GM12874 (cell line): ENCODE measurements at regions not wholly inside any gene's neighbourhood (a gene's known extent, or its start where the extent isn't known, plus 50 kb on each side); places are given as distances from the start of the nearest gene placed in this dataset.

Experiments used
- CTCF ChIP-seq: IDR thresholded peaks from 2 replicates; pipeline ENCODE4 v1.5.1; 2011; ENCODE audit warnings: low read depth, mild to moderate bottlenecking, control low read depth, low read length, moderate library complexity; ENCODE audit not compliant: insufficient read depth

GRCh38 chr11:90737444-90738050, 514.7 kb upstream of the CHORDC1 start:
- no peak for TF ChIP-seq CTCF

- no peak for TF ChIP-seq CTCF
Observed at GRCh38 chr11:90732486-90732885, 509.6 kb upstream of the CHORDC1 start.

GRCh38 chr11:90723475-90723874, 500.6 kb upstream of the CHORDC1 start:
- no peak for TF ChIP-seq CTCF

- TF ChIP-seq CTCF, result no peak
Observed at GRCh38 chr11:90722552-90723190, 499.8 kb upstream of the CHORDC1 start.

- no peak for TF ChIP-seq CTCF
Observed at GRCh38 chr11:90717522-90717921, 494.7 kb upstream of the CHORDC1 start.

GRCh38 chr11:90705661-90706060, 482.8 kb upstream of the CHORDC1 start:
- TF ChIP-seq CTCF, result no peak

- no peak for TF ChIP-seq CTCF
Observed at GRCh38 chr11:90704510-90704909, 481.7 kb upstream of the CHORDC1 start.
